H1 (cell line): ENCODE measurements at regions not wholly inside any gene's neighbourhood (a gene's known extent, or its start where the extent isn't known, plus 50 kb on each side); places are given as distances from the start of the nearest gene placed in this dataset.

ENCODE experiments used
- CHD2 ChIP-seq: IDR thresholded peaks from 2 replicates; pipeline ENCODE4 v1.6.1; 2012; ENCODE audit warnings: low read length, improper control_type of control experiment
- EP300 ChIP-seq, 2 experiments: IDR thresholded peaks; 1 replicate in 1 of 2; 2 replicates in 1 of 2; pipeline ENCODE4 v1.6.1; 2011 to 2012; ENCODE audit warnings: low read depth in 2 of 2, low read length in 2 of 2, mild to moderate bottlenecking in 2 of 2, borderline replicate concordance in 1 of 2, inconsistent platforms in 1 of 2, moderate library complexity in 1 of 2
- KDM1A ChIP-seq: fragments of 200-600, 300-600 bp; sonication (generic); IDR thresholded peaks from 2 replicates; pipeline ENCODE4 v1.7.1; 2016; ENCODE audit warnings: mild to moderate bottlenecking, low read length, borderline replicate concordance
- POLR2A ChIP-seq, 2 experiments: IDR thresholded peaks; 1 replicate in 1 of 2; 2 replicates in 1 of 2; pipeline ENCODE4 v1.6.1; 2011; ENCODE audit warnings: low read depth in 2 of 2, low read length in 2 of 2, mild to moderate bottlenecking in 2 of 2; ENCODE audit errors: control extremely low read depth in 1 of 2
- POLR2AphosphoS5 ChIP-seq: IDR thresholded peaks from 2 replicates; pipeline ENCODE4 v1.6.1; 2011; ENCODE audit warnings: low read depth, low read length
- RAD21 ChIP-seq, 2 experiments: IDR thresholded peaks in 1 of 2; conservative IDR thresholded peaks in 1 of 2; 2 replicates each; pipeline ENCODE4 v1.6.1; 2011; ENCODE audit warnings: low read depth in 2 of 2, low read length in 2 of 2, improper control_type of control experiment in 1 of 2, inconsistent platforms in 1 of 2, mild to moderate bottlenecking in 1 of 2, moderate library complexity in 1 of 2
- TF ChIP-seq, protein P1 (sequence below), 3 experiments: IDR thresholded peaks; 1 replicate in 2 of 3; 2 replicates in 1 of 3; pipeline versions ENCODE4 v1.5.1 to v1.6.1; 2011; ENCODE audit warnings: low read length in 3 of 3, mild to moderate bottlenecking in 3 of 3, inconsistent platforms in 2 of 3, low read depth in 1 of 3, moderate library complexity in 1 of 3; ENCODE audit not compliant: insufficient read depth in 1 of 3; ENCODE audit errors: control extremely low read depth in 1 of 3

DNA sequence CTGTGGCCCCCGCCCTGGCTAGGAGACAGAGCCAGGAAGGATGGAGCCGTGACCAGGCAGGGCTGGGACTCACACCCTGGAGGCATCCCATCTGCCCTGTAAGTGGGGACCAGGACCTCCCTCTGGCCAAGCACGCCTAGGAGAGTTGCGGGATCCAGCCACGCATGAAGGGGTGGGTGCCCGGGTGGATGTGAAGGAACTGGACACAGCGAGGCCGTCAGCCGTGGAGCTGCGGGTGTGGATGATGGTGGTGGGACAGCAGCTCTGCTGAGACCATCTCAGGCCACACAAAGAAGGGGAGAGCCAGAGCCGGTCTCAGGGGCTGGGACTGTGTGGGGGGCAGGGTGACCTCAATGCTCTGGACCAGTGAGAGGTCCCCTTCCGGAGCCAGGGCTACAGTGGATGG lies 746.4 kb downstream of the BRD1 start:
- no peak for TF ChIP-seq KDM1A
- no peak for TF ChIP-seq POLR2AphosphoS5
- TF ChIP-seq CHD2 = no peak
- TF ChIP-seq RAD21 (IDR thresholded peaks at IDR 0.05 in 1 of 2, conservative IDR thresholded peaks at IDR 0.05 in 1 of 2; ENCODE audit: low read depth in 2 of 2, low read length in 2 of 2) = no peak
- TF ChIP-seq POLR2A (IDR thresholded peaks at IDR 0.05; ENCODE audit: control extremely low read depth in 1 of 2, low read depth in 2 of 2, low read length in 2 of 2) = no peak
- no peak for TF ChIP-seq EP300 (IDR thresholded peaks at IDR 0.05; ENCODE audit: borderline replicate concordance in 1 of 2, low read depth in 2 of 2, low read length in 2 of 2)
- TF ChIP-seq, protein P1, sequence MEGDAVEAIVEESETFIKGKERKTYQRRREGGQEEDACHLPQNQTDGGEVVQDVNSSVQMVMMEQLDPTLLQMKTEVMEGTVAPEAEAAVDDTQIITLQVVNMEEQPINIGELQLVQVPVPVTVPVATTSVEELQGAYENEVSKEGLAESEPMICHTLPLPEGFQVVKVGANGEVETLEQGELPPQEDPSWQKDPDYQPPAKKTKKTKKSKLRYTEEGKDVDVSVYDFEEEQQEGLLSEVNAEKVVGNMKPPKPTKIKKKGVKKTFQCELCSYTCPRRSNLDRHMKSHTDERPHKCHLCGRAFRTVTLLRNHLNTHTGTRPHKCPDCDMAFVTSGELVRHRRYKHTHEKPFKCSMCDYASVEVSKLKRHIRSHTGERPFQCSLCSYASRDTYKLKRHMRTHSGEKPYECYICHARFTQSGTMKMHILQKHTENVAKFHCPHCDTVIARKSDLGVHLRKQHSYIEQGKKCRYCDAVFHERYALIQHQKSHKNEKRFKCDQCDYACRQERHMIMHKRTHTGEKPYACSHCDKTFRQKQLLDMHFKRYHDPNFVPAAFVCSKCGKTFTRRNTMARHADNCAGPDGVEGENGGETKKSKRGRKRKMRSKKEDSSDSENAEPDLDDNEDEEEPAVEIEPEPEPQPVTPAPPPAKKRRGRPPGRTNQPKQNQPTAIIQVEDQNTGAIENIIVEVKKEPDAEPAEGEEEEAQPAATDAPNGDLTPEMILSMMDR (IDR thresholded peaks at IDR 0.05; ENCODE audit: control extremely low read depth in 1 of 3, insufficient read depth in 1 of 3, low read depth in 1 of 3, low read length in 3 of 3) = no peak
